CD14-positive monocyte (primary cell): ENCODE measurements at regions not wholly inside any gene's neighbourhood (a gene's known extent, or its start where the extent isn't known, plus 50 kb on each side); places are given as distances from the start of the nearest gene placed in this dataset.

Experiments used
- DNase-seq, 3 donors: peaks; one replicate each; pipeline ENCODE4 v3.0.0-alpha.2; 2011 to 2022
- H2AFZ ChIP-seq: 2 replicates; pipeline ENCODE4 v1.6.0; 2012; ENCODE audit warnings: mild to moderate bottlenecking, low read depth, low read length, inconsistent platforms; ENCODE audit not compliant: insufficient read depth, poor library complexity, severe bottlenecking
- H3K27ac ChIP-seq, 2 donors: 1 replicate in 1 of 2; 2 replicates in 1 of 2; pipeline ENCODE4 v1.5.1; 2012 to 2013; ENCODE audit warnings: low read length in 2 of 2, control low read depth in 1 of 2, inconsistent platforms in 1 of 2, low read depth in 1 of 2, mild to moderate bottlenecking in 1 of 2
- H3K27me3 ChIP-seq, 2 donors: one replicate each; pipeline versions ENCODE4 v1.6.0 to v1.6.1; 2011 to 2013; ENCODE audit warnings: low read length in 2 of 2; ENCODE audit not compliant: control insufficient read depth in 2 of 2, insufficient read depth in 2 of 2
- H3K36me3 ChIP-seq, 2 donors: replicated peaks in 1 of 2; 1 replicate in 1 of 2; 2 replicates in 1 of 2; pipeline versions ENCODE4 v1.5.1 to v1.6.1; 2012 to 2013; ENCODE audit warnings: low read length in 2 of 2, control low read depth in 1 of 2, inconsistent platforms in 1 of 2, mild to moderate bottlenecking in 1 of 2; ENCODE audit not compliant: insufficient read depth in 2 of 2, control insufficient read depth in 1 of 2
- H3K4me1 ChIP-seq, 2 donors: 1 replicate in 1 of 2; 2 replicates in 1 of 2; pipeline versions ENCODE4 v1.5.1 to v1.6.1; 2012 to 2013; ENCODE audit warnings: low read length in 2 of 2, control low read depth in 1 of 2, inconsistent platforms in 1 of 2, mild to moderate bottlenecking in 1 of 2, moderate library complexity in 1 of 2; ENCODE audit not compliant: insufficient read depth in 2 of 2, control insufficient read depth in 1 of 2
- H3K4me2 ChIP-seq: replicated peaks from 2 replicates; pipeline ENCODE3; 2012; ENCODE audit warnings: low read length, moderate library complexity, mild to moderate bottlenecking; ENCODE audit not compliant: poor library complexity, severe bottlenecking; ENCODE audit errors: extremely low read depth
- H3K4me3 ChIP-seq, 3 experiments: fragments of 200-600 bp in 1 of 3; sonication (generic) in 1 of 3; replicated peaks in 1 of 3; 1 replicate in 2 of 3; 2 replicates in 1 of 3; pipeline ENCODE4 v1.5.1; 2011 to 2013; ENCODE audit warnings: low read length in 3 of 3, mild to moderate bottlenecking in 3 of 3, control low read depth in 2 of 3, low read depth in 2 of 3, inconsistent platforms in 1 of 3, moderate library complexity in 1 of 3
- H3K79me2 ChIP-seq: 2 replicates; pipeline ENCODE4 v1.6.0; 2012; ENCODE audit warnings: mild to moderate bottlenecking, control low read depth, inconsistent platforms, low read length, moderate library complexity; ENCODE audit not compliant: insufficient read depth
- H3K9ac ChIP-seq: 2 replicates; pipeline ENCODE4 v1.6.0; 2017; ENCODE audit warnings: low read length, mild to moderate bottlenecking; ENCODE audit not compliant: insufficient read depth, poor library complexity, severe bottlenecking
- H3K9me3 ChIP-seq, 2 donors: replicated peaks in 1 of 2; 1 replicate in 1 of 2; 2 replicates in 1 of 2; pipeline versions ENCODE4 v1.5.1 to v1.6.1; 2012 to 2013; ENCODE audit warnings: low read length in 2 of 2, control low read depth in 1 of 2; ENCODE audit not compliant: control insufficient read depth in 1 of 2, insufficient read depth in 1 of 2
- H4K20me1 ChIP-seq: 2 replicates; pipeline ENCODE4 v1.6.0; 2012; ENCODE audit warnings: mild to moderate bottlenecking, low read length, control low read depth, moderate library complexity; ENCODE audit not compliant: insufficient read depth
- H3K27ac Mint-ChIP-seq, 7 donors: one replicate each; pipeline ENCODE4 v1.8.0; 2020; ENCODE audit warnings: mild to moderate bottlenecking in 7 of 7, mixed read lengths in 7 of 7, moderate library complexity in 6 of 7, inconsistent platforms in 2 of 7
- H3K27me3 Mint-ChIP-seq, 3 donors: one replicate each; pipeline ENCODE4 v1.8.0; 2021 to 2022; ENCODE audit warnings: low read depth in 3 of 3, mild to moderate bottlenecking in 3 of 3, mixed read lengths in 3 of 3, moderate library complexity in 3 of 3, inconsistent platforms in 1 of 3
- H3K36me3 Mint-ChIP-seq, 2 donors: one replicate each; pipeline ENCODE4 v1.8.0; 2020; ENCODE audit warnings: mixed read lengths in 2 of 2, inconsistent platforms in 1 of 2, mild to moderate bottlenecking in 1 of 2
- H3K4me1 Mint-ChIP-seq: one replicate; pipeline ENCODE4 v1.8.0; 2020; ENCODE audit warnings: mild to moderate bottlenecking, mixed read lengths
- H3K4me3 Mint-ChIP-seq, 2 donors: one replicate each; pipeline ENCODE4 v1.8.0; 2020; ENCODE audit warnings: mild to moderate bottlenecking in 2 of 2, mixed read lengths in 2 of 2, moderate library complexity in 1 of 2
- H3K9me3 Mint-ChIP-seq, 7 donors: one replicate each; pipeline ENCODE4 v1.8.0; 2020 to 2022; ENCODE audit warnings: mixed read lengths in 7 of 7, mild to moderate bottlenecking in 6 of 7, moderate library complexity in 6 of 7, inconsistent platforms in 2 of 7
- WGBS: methylation state at CpG from one replicate; pipeline ENCODE4 v1.1.5; 2013; ENCODE audit warnings: missing lambda C conversion rate; ENCODE audit not compliant: insufficient coverage; 5-methylcytosine and 5-hydroxymethylcytosine counted together
- intact Hi-C, 2 donors: fragments of 100-400 bp; cut with micrococcal nuclease; formaldehyde crosslinking; loops; one replicate each; pipeline versions ENCODE4 v1.15.0 to v1.15.1; 2023
- TF ChIP-seq, protein P1 (sequence below): fragments of 200-600 bp; IDR thresholded peaks from one replicate; pipeline ENCODE4 v1.8.0; 2022; ENCODE audit warnings: antibody characterized with exemption, mild to moderate bottlenecking

- no peaks in the 10 kb centered on the region for H4K20me1 ChIP-seq
- H3K79me2 ChIP-seq: no peaks in the 10 kb centered on the region
- no peak overlapping the region for H3K4me2 ChIP-seq
- Mint-ChIP-seq H3K27ac (no peak overlapping the region), H3K9me3 (peaks cover 0 to 4% (median 1%) of the 10 kb centered on the region in 7 donors), H3K36me3 (no peaks in the 10 kb centered on the region), H3K4me3 (no peak overlapping the region), H3K4me1 (no peaks in the 10 kb centered on the region), H3K27me3 (no peaks in the 10 kb centered on the region)
- DNase-seq: no peak
- no peak overlapping the region for H3K27ac ChIP-seq
- WGBS: no CpG with 5 or more reads among the region's 3 CpGs
- H2AFZ ChIP-seq: no peak overlapping the region
- H3K4me3 ChIP-seq: no peak overlapping the region
- no peaks in the 10 kb centered on the region for H3K27me3 ChIP-seq
- no peaks in the 10 kb centered on the region for H3K9me3 ChIP-seq
- intact Hi-C loops: no loop called here
- H3K4me1 ChIP-seq: no peaks in the 10 kb centered on the region
- H3K9ac ChIP-seq: no peak overlapping the region
- no peaks in the 10 kb centered on the region for H3K36me3 ChIP-seq
- TF ChIP-seq, protein P1, sequence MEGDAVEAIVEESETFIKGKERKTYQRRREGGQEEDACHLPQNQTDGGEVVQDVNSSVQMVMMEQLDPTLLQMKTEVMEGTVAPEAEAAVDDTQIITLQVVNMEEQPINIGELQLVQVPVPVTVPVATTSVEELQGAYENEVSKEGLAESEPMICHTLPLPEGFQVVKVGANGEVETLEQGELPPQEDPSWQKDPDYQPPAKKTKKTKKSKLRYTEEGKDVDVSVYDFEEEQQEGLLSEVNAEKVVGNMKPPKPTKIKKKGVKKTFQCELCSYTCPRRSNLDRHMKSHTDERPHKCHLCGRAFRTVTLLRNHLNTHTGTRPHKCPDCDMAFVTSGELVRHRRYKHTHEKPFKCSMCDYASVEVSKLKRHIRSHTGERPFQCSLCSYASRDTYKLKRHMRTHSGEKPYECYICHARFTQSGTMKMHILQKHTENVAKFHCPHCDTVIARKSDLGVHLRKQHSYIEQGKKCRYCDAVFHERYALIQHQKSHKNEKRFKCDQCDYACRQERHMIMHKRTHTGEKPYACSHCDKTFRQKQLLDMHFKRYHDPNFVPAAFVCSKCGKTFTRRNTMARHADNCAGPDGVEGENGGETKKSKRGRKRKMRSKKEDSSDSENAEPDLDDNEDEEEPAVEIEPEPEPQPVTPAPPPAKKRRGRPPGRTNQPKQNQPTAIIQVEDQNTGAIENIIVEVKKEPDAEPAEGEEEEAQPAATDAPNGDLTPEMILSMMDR: no peak
Observed at GRCh38 chr12:90816353-90817089, 138.5 kb downstream of the CCER1 start.

DNA sequence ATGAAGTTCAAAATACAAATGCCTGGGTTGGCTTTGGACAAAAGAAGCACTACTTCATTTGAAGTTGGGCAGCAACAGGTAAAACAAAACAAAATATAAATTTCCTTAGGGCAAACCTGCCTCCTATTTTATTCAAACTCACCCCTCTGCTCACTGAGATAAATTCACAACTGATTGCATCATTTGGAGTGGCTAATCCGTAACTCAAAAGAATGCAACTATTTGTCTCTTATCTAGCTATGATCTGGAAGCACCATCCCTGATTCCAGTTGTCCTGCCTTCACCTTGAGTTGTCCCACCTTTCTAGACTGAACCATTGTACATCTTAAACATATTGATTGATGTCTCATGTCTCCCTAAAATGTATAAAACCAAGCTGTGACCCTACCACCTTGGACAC, 145.0 kb downstream of the CCER1 start:
- Mint-ChIP-seq H3K4me1 (no peaks in the 10 kb centered on the region), H3K27ac (no peak overlapping the region), H3K27me3 (no peaks in the 10 kb centered on the region), H3K9me3 (peaks cover 0 to 2% (median 2%) of the 10 kb centered on the region in 7 donors), H3K36me3 (no peaks in the 10 kb centered on the region), H3K4me3 (no peak overlapping the region)
- no peaks in the 10 kb centered on the region for H3K27me3 ChIP-seq
- no peak overlapping the region for H3K4me3 ChIP-seq
- DNase-seq: no peak
- H3K79me2 ChIP-seq: no peaks in the 10 kb centered on the region
- no peaks in the 10 kb centered on the region for H3K36me3 ChIP-seq
- intact Hi-C loops: no loop called here
- WGBS: 88% methylated on average over 1 of the region's 1 CpG
- H3K9ac ChIP-seq: no peak overlapping the region
- no peak overlapping the region for H3K27ac ChIP-seq
- no peak overlapping the region for H2AFZ ChIP-seq
- H4K20me1 ChIP-seq: no peaks in the 10 kb centered on the region
- H3K9me3 ChIP-seq: no peaks in the 10 kb centered on the region
- TF ChIP-seq, protein P1: no peak
- H3K4me2 ChIP-seq: no peak overlapping the region
- H3K4me1 ChIP-seq: no peaks in the 10 kb centered on the region
